Hepatocyte (in vitro differentiated cells): ENCODE measurements at regions not wholly inside any gene's neighbourhood (a gene's known extent, or its start where the extent isn't known, plus 50 kb on each side); places are given as distances from the start of the nearest gene placed in this dataset.

ENCODE experiments used
- DNase-seq: peaks from one replicate; pipeline ENCODE4 v3.0.0-alpha.2; 2016; ENCODE audit warnings: low spot score
- H2AFZ ChIP-seq: fragments of 200-600 bp; sonication (generic); 2 replicates; pipeline ENCODE4 v1.6.0; 2016; ENCODE audit warnings: antibody characterized with exemption, mild to moderate bottlenecking
- H3K27ac ChIP-seq: fragments of 200-600 bp; sonication (generic); 2 replicates; pipeline ENCODE4 v1.5.1; 2016; ENCODE audit warnings: mild to moderate bottlenecking
- H3K27me3 ChIP-seq: fragments of 200-600 bp; sonication (generic); 2 replicates; pipeline ENCODE4 v1.6.1; 2016
- H3K36me3 ChIP-seq: fragments of 200-600 bp; sonication (generic); replicated peaks from 2 replicates; pipeline ENCODE4 v1.5.1; 2016; ENCODE audit warnings: low read depth; ENCODE audit not compliant: insufficient read depth
- H3K4me1 ChIP-seq: fragments of 200-600 bp; sonication (generic); 2 replicates; pipeline ENCODE4 v1.5.1; 2016; ENCODE audit warnings: mild to moderate bottlenecking, moderate library complexity; ENCODE audit not compliant: insufficient read depth
- H3K4me2 ChIP-seq: fragments of 200-600 bp; sonication (generic); 2 replicates; pipeline ENCODE4 v1.6.0; 2016
- H3K4me3 ChIP-seq: fragments of 200-600 bp; sonication (generic); 2 replicates; pipeline ENCODE4 v1.5.1; 2016; ENCODE audit warnings: mild to moderate bottlenecking
- H3K79me2 ChIP-seq: fragments of 200-600 bp; sonication (generic); 2 replicates; pipeline ENCODE4 v1.6.0; 2017; ENCODE audit warnings: mild to moderate bottlenecking
- H3K9me2 ChIP-seq: fragments of 200-600 bp; sonication (generic); replicated peaks from 2 replicates; pipeline ENCODE4 v1.6.0; 2017; ENCODE audit warnings: mild to moderate bottlenecking; ENCODE audit not compliant: insufficient read depth
- H3K9me3 ChIP-seq: fragments of 200-600 bp; sonication (generic); 2 replicates; pipeline ENCODE4 v1.5.1; 2016; ENCODE audit warnings: low read depth, mild to moderate bottlenecking
- H4K20me1 ChIP-seq: fragments of 200-600 bp; sonication (generic); 2 replicates; pipeline ENCODE4 v1.6.0; 2016; ENCODE audit warnings: mild to moderate bottlenecking; ENCODE audit not compliant: insufficient read depth, poor library complexity, severe bottlenecking
- EZH2 ChIP-seq: fragments of 200-600 bp; sonication (generic); IDR thresholded peaks from 2 replicates; pipeline ENCODE4 v1.6.1; 2016; ENCODE audit warnings: antibody characterized with exemption, mild to moderate bottlenecking, borderline replicate concordance
- EZH2phosphoT487 ChIP-seq: fragments of 200-600 bp; sonication (generic); IDR thresholded peaks from one replicate; pipeline ENCODE4 v1.6.1; 2018; ENCODE audit warnings: antibody characterized with exemption, mild to moderate bottlenecking, low read depth, moderate library complexity; ENCODE audit not compliant: unreplicated experiment, severe bottlenecking
- WGBS: methylation state at CpG from one replicate; pipeline ENCODE4 v1.1.6; 2016; ENCODE audit warnings: low lambda C conversion rate; ENCODE audit errors: missing lambda C conversion rate; 5-methylcytosine and 5-hydroxymethylcytosine counted together
- TF ChIP-seq, protein P1 (sequence below): fragments of 200-600 bp; sonication (generic); IDR thresholded peaks from 2 replicates; pipeline ENCODE4 v1.5.1; 2016; ENCODE audit warnings: antibody characterized with exemption, mild to moderate bottlenecking; ENCODE audit not compliant: poor library complexity

GRCh38 chr4:133801883-133802282 is 399.7 kb downstream of the PABPC4L start:
- H3K4me3 ChIP-seq, result no peak overlapping the region
- H4K20me1 ChIP-seq, result no peaks in the 10 kb centered on the region
- no peak overlapping the region for H3K27ac ChIP-seq
- no peaks in the 10 kb centered on the region for H3K9me3 ChIP-seq
- H2AFZ ChIP-seq, result no peak overlapping the region
- H3K36me3 ChIP-seq, result no peaks in the 10 kb centered on the region
- no peaks in the 10 kb centered on the region for H3K79me2 ChIP-seq
- TF ChIP-seq, protein P1, sequence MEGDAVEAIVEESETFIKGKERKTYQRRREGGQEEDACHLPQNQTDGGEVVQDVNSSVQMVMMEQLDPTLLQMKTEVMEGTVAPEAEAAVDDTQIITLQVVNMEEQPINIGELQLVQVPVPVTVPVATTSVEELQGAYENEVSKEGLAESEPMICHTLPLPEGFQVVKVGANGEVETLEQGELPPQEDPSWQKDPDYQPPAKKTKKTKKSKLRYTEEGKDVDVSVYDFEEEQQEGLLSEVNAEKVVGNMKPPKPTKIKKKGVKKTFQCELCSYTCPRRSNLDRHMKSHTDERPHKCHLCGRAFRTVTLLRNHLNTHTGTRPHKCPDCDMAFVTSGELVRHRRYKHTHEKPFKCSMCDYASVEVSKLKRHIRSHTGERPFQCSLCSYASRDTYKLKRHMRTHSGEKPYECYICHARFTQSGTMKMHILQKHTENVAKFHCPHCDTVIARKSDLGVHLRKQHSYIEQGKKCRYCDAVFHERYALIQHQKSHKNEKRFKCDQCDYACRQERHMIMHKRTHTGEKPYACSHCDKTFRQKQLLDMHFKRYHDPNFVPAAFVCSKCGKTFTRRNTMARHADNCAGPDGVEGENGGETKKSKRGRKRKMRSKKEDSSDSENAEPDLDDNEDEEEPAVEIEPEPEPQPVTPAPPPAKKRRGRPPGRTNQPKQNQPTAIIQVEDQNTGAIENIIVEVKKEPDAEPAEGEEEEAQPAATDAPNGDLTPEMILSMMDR, result no peak
- no peak for TF ChIP-seq EZH2
- TF ChIP-seq EZH2phosphoT487, result no peak
- H3K4me1 ChIP-seq, result no peaks in the 10 kb centered on the region
- DNase-seq, result no peak
- H3K4me2 ChIP-seq, result no peak overlapping the region
- H3K9me2 ChIP-seq, result no peaks in the 10 kb centered on the region
- H3K27me3 ChIP-seq, result no peaks in the 10 kb centered on the region

DNA sequence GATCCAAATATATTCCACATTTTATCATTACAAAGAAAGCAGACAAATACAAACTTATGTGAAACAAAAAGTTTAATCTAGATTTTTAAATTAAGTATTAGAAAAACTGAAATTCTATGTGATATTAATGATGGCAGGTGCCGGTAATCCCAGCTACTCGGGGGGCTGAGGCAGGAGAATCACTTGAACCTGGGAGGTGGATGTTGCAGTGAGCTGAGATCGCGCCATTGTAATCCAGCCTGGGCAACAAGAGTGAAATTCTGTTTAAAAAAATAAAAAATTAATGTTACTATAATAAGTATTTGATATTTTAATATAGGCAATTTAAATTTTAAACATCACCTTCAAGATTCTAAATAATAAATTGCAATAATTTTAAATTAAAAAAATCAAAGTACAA is 400.6 kb downstream of the PABPC4L start:
- H3K4me2 ChIP-seq, result no peak overlapping the region
- WGBS, result 97% methylated on average over 4 of the region's 4 CpGs
- no peaks in the 10 kb centered on the region for H3K27me3 ChIP-seq
- H3K4me1 ChIP-seq, result no peaks in the 10 kb centered on the region
- H3K9me3 ChIP-seq, result no peaks in the 10 kb centered on the region
- TF ChIP-seq EZH2 (no peak), EZH2phosphoT487 (no peak)
- TF ChIP-seq, protein P1, result no peak
- no peak overlapping the region for H2AFZ ChIP-seq
- no peaks in the 10 kb centered on the region for H3K9me2 ChIP-seq
- no peaks in the 10 kb centered on the region for H3K79me2 ChIP-seq
- no peak overlapping the region for H3K27ac ChIP-seq
- DNase-seq, result no peak
- no peaks in the 10 kb centered on the region for H4K20me1 ChIP-seq
- no peak overlapping the region for H3K4me3 ChIP-seq
- no peaks in the 10 kb centered on the region for H3K36me3 ChIP-seq

GRCh38 chr4:133799717-133800315 is 401.8 kb downstream of the PABPC4L start:
- H4K20me1 ChIP-seq, result no peaks in the 10 kb centered on the region
- H2AFZ ChIP-seq, result no peak overlapping the region
- H3K4me2 ChIP-seq, result no peak overlapping the region
- H3K27me3 ChIP-seq, result no peaks in the 10 kb centered on the region
- no peaks in the 10 kb centered on the region for H3K4me1 ChIP-seq
- 64% methylated on average over 3 of the region's 3 CpGs for WGBS
- no peaks in the 10 kb centered on the region for H3K9me3 ChIP-seq
- no peak for DNase-seq
- H3K79me2 ChIP-seq, result no peaks in the 10 kb centered on the region
- no peak overlapping the region for H3K4me3 ChIP-seq
- no peak overlapping the region for H3K27ac ChIP-seq
- TF ChIP-seq, protein P1, result no peak
- TF ChIP-seq EZH2phosphoT487 (no peak), EZH2 (no peak)
- no peaks in the 10 kb centered on the region for H3K36me3 ChIP-seq
- H3K9me2 ChIP-seq, result no peaks in the 10 kb centered on the region

DNA sequence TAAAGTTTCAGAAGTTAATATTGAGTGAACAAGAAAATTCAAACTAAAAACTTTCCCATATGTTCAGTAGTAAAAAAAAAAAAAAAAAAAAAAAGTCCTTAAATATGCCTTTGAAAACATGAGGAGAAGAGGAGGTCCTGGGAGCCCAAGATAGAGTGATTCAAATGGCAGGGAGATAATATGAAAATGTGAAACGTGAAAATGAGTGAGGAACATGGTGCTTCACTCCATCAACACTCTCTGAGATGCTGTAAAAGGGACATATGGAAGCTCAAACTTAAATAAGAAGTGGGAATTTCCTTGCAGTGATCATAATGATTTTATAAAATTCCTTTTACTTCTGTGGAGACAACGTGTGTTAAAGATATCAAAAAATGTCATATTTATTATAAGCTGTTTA is 423.9 kb downstream of the PABPC4L start:
- Histone ChIP-seq H3K9me3 (no peaks in the 10 kb centered on the region), H4K20me1 (no peaks in the 10 kb centered on the region), H3K9me2 (no peaks in the 10 kb centered on the region), H3K36me3 (no peaks in the 10 kb centered on the region), H3K27me3 (no peaks in the 10 kb centered on the region), H3K79me2 (no peaks in the 10 kb centered on the region), H3K4me3 (no peak overlapping the region), H3K4me1 (no peaks in the 10 kb centered on the region), H3K4me2 (no peak overlapping the region), H3K27ac (no peak overlapping the region), H2AFZ (no peak overlapping the region)
- 73% methylated on average over 2 of the region's 2 CpGs for WGBS
- DNase-seq, result no peak
- no peak for TF ChIP-seq EZH2
- TF ChIP-seq, protein P1, result no peak
- no peak for TF ChIP-seq EZH2phosphoT487
